PC-9 (cell line): ENCODE measurements at regions not wholly inside any gene's neighbourhood (a gene's known extent, or its start where the extent isn't known, plus 50 kb on each side); places are given as distances from the start of the nearest gene placed in this dataset.

Source experiments
- BruUV-seq: library from RNA; stranded (reverse); fragments of 400-500 nt; replicated peaks from 2 replicates; lab custom pipeline; 2021; lab: Mats Ljungman, UMichigan
- CTCF ChIA-PET: fragments of 300-600 bp; sonication (Branson Sonifier 250); formaldehyde crosslinking; loops from one replicate; lab custom pipeline; 2022; ENCODE audit warnings: antibody characterized with exemption; lab: Charles Lee
- POLR2A ChIA-PET: fragments of 300-600 bp; sonication (Branson Sonifier 250); formaldehyde crosslinking; loops from one replicate; lab custom pipeline; 2022; ENCODE audit warnings: antibody characterized with exemption; ENCODE audit not compliant: unreplicated experiment; lab: Charles Lee
- DNase-seq, 2 experiments: peaks; one replicate each; pipeline versions ENCODE4 v3.0.0 to v3.0.0-alpha.2; 2015 to 2022; ENCODE audit warnings: mixed read lengths in 1 of 2
- H2AFZ ChIP-seq: fragments of 200-600 bp; sonication (generic); 2 replicates; pipeline ENCODE4 v1.8.1; 2017; ENCODE audit warnings: antibody characterized with exemption
- H3F3A ChIP-seq: fragments of 200-600 bp; sonication (generic); 2 replicates; pipeline ENCODE4 v1.8.1; 2017; ENCODE audit warnings: antibody characterized with exemption, mild to moderate bottlenecking, low read depth; ENCODE audit not compliant: insufficient read depth
- H3K27ac ChIP-seq: fragments of 200-600 bp; sonication (generic); 2 replicates; pipeline ENCODE4 v1.6.1; 2016; ENCODE audit warnings: mixed run types
- H3K27me3 ChIP-seq: fragments of 200-600 bp; sonication (generic); 2 replicates; pipeline ENCODE4 v1.6.1; 2016; ENCODE audit warnings: low read depth, mixed run types; ENCODE audit not compliant: insufficient read depth
- H3K36me3 ChIP-seq: fragments of 200-600 bp; sonication (generic); 2 replicates; pipeline ENCODE4 v1.6.1; 2016; ENCODE audit warnings: low read depth, mixed run types
- H3K4me1 ChIP-seq: fragments of 200-600 bp; sonication (generic); replicated peaks from 2 replicates; pipeline ENCODE4 v1.6.1; 2016; ENCODE audit warnings: mixed run types; ENCODE audit not compliant: insufficient read depth
- H3K4me2 ChIP-seq: fragments of 200-600 bp; sonication (generic); 2 replicates; pipeline ENCODE4 v1.6.1; 2017; ENCODE audit warnings: mixed run types
- H3K4me3 ChIP-seq: fragments of 200-600 bp; sonication (generic); 2 replicates; pipeline ENCODE4 v1.6.1; 2016; ENCODE audit warnings: mixed run types
- H3K79me2 ChIP-seq: fragments of 200-600 bp; sonication (generic); 2 replicates; pipeline ENCODE4 v1.6.1; 2017; ENCODE audit warnings: low read depth, mixed run types
- H3K9me2 ChIP-seq: fragments of 200-600 bp; sonication (generic); 2 replicates; pipeline ENCODE4 v1.8.1; 2017; ENCODE audit warnings: mild to moderate bottlenecking; ENCODE audit not compliant: insufficient read depth
- H3K9me3 ChIP-seq: fragments of 200-600 bp; sonication (generic); 2 replicates; pipeline ENCODE4 v1.8.1; 2016; ENCODE audit warnings: low read depth; ENCODE audit not compliant: insufficient read depth
- H4K20me1 ChIP-seq: fragments of 200-600 bp; sonication (generic); 2 replicates; pipeline ENCODE4 v1.8.1; 2017; ENCODE audit not compliant: insufficient read depth
- CTCF ChIP-seq: fragments of 200-600 bp; sonication (generic); conservative IDR thresholded peaks from 2 replicates; pipeline ENCODE4 v1.6.1; 2017; ENCODE audit warnings: mixed run types, antibody characterized with exemption, mild to moderate bottlenecking, moderate library complexity
- EZH2 ChIP-seq: fragments of 200-600 bp; sonication (generic); IDR thresholded peaks from 2 replicates; pipeline ENCODE4 v1.8.0; 2017; ENCODE audit warnings: antibody characterized with exemption, low read depth
- intact Hi-C: fragments of 100-400 bp; cut with micrococcal nuclease; formaldehyde crosslinking; loops from one replicate; pipeline ENCODE4 v1.10.0; 2022; ENCODE audit not compliant: unreplicated experiment

GRCh38 chr2:177322801-177323261, 58.3 kb upstream of the NFE2L2 start:
- ChIA-PET CTCF (no interaction called here), POLR2A (no interaction called here)
- no peak overlapping the region for H2AFZ ChIP-seq
- no peak overlapping the region for H3K27ac ChIP-seq
- no peaks in the 10 kb centered on the region for H3K9me3 ChIP-seq
- no peaks in the 10 kb centered on the region for H3K9me2 ChIP-seq
- peaks cover 2% of the 10 kb centered on the region for H3K4me1 ChIP-seq
- H4K20me1 ChIP-seq, result no peaks in the 10 kb centered on the region
- TF ChIP-seq CTCF (no peak), EZH2 (no peak)
- no peaks in the 10 kb centered on the region for H3K79me2 ChIP-seq
- BruUV-seq, result no TSS peak
- no peaks in the 10 kb centered on the region for H3K27me3 ChIP-seq
- intact Hi-C loops, result no loop called here
- no peak overlapping the region for H3K4me2 ChIP-seq
- H3K36me3 ChIP-seq, result no peaks in the 10 kb centered on the region
- no peak for DNase-seq
- H3F3A ChIP-seq, result no peaks in the 10 kb centered on the region
- H3K4me3 ChIP-seq, result no peak overlapping the region

- Histone ChIP-seq H3K27me3 (no peaks in the 10 kb centered on the region), H3K4me1 (peaks cover 8% of the 10 kb centered on the region), H3K9me2 (no peaks in the 10 kb centered on the region), H3K79me2 (no peaks in the 10 kb centered on the region), H3K4me3 (no peak overlapping the region), H4K20me1 (no peaks in the 10 kb centered on the region), H3F3A (no peaks in the 10 kb centered on the region), H2AFZ (no peak overlapping the region), H3K4me2 (no peak overlapping the region), H3K9me3 (no peaks in the 10 kb centered on the region), H3K36me3 (no peaks in the 10 kb centered on the region), H3K27ac (no peak overlapping the region)
- TF ChIP-seq CTCF, result no peak
- TF ChIP-seq EZH2, result no peak
- DNase-seq, result no peak
- intact Hi-C loops, result no loop called here
- CTCF ChIA-PET, result interaction anchor here (0.6 kb wide), 1 partner anchor 652 kb away, joined by 4 read pairs; no protein-coding TSS in a partner anchor
- POLR2A ChIA-PET, result no interaction called here
- no TSS peak for BruUV-seq
Observed at GRCh38 chr2:177324797-177325196, 60.3 kb upstream of the NFE2L2 start.

- no peak overlapping the region for H3K4me3 ChIP-seq
- DNase-seq, result peak in 1 of 2 experiments; percentile 12
Observed at GRCh38 chr2:177325554-177325953, 61.0 kb upstream of the NFE2L2 start.

More at GRCh38 chr2:177325554-177325953, 61.0 kb upstream of the NFE2L2 start:
- BruUV-seq, result no TSS peak
- peaks cover 8% of the 10 kb centered on the region for H3K4me1 ChIP-seq
- no peak overlapping the region for H2AFZ ChIP-seq
- POLR2A ChIA-PET, result no interaction called here
- H3K79me2 ChIP-seq, result no peaks in the 10 kb centered on the region
- H3K4me2 ChIP-seq, result no peak overlapping the region
- H3K9me3 ChIP-seq, result no peaks in the 10 kb centered on the region
- no peaks in the 10 kb centered on the region for H4K20me1 ChIP-seq
- no peaks in the 10 kb centered on the region for H3K36me3 ChIP-seq
- no peak overlapping the region for H3K27ac ChIP-seq
- no peaks in the 10 kb centered on the region for H3K27me3 ChIP-seq
- CTCF ChIA-PET, result interaction anchor here (0.6 kb wide), 1 partner anchor 653 kb away, joined by 4 read pairs; no protein-coding TSS in a partner anchor
- TF ChIP-seq EZH2, result no peak
- TF ChIP-seq CTCF, result no peak
- H3F3A ChIP-seq, result no peaks in the 10 kb centered on the region
- intact Hi-C loops, result no loop called here
- no peaks in the 10 kb centered on the region for H3K9me2 ChIP-seq
